ENCODE measurements at regions not wholly inside any gene's neighbourhood (a gene's known extent, or its start where the extent isn't known, plus 50 kb on each side); places are given as distances from the start of the nearest gene placed in this dataset.

- no peak for TF ChIP-seq CTCF (IDR thresholded peaks at IDR 0.05)
- TF ChIP-seq EP300 (IDR thresholded peaks at IDR 0.05), result no peak
These were observed 179.3 kb upstream of the GEMIN8 start for GRCh38 chrX:14209034-14209433.
